Motor neuron (in vitro differentiated cells): ENCODE measurements at regions not wholly inside any gene's neighbourhood (a gene's known extent, or its start where the extent isn't known, plus 50 kb on each side); places are given as distances from the start of the nearest gene placed in this dataset.

Source experiments
- ATAC-seq, 8 experiments: fragments of 200-7000 bp; cut with Tn5 transposase; replicated peaks in 6 of 8; 2 replicates each; pipeline ENCODE4 v1.8.0; 2021; ENCODE audit warnings: mild to moderate bottlenecking in 8 of 8, moderate library complexity in 8 of 8
- H3K27ac ChIP-seq, 2 donors: fragments of 250-450 bp; sonication (Bioruptor Pico); 2 replicates each; pipeline ENCODE4 v1.9.0; 2021; ENCODE audit warnings: antibody characterized with exemption in 2 of 2, mild to moderate bottlenecking in 2 of 2, moderate library complexity in 1 of 2
- H3K4me1 ChIP-seq, 2 donors: fragments of 250-450 bp; sonication (Bioruptor Pico); replicated peaks in 1 of 2; 2 replicates each; pipeline ENCODE4 v1.6.1; 2021; ENCODE audit warnings: antibody characterized with exemption in 2 of 2, mild to moderate bottlenecking in 2 of 2, moderate library complexity in 1 of 2
- H3K4me3 ChIP-seq, 5 donors: fragments of 250-450 bp; sonication (Bioruptor Pico); 2 replicates each; pipeline ENCODE4 v1.9.0; 2021; ENCODE audit warnings: antibody characterized with exemption in 5 of 5, mild to moderate bottlenecking in 5 of 5, moderate library complexity in 4 of 5
- WGBS, 10 experiments: fragments of 450-650 bp; shearing (Covaris generic); methylation state at CpG; one replicate each; pipeline ENCODE4 v1.0.0; 2022; 5-methylcytosine and 5-hydroxymethylcytosine counted together
- in situ Hi-C, 9 experiments: fragments of 400-800 bp; cut with MboI; loops; one replicate each; pipeline ENCODE4 v1.15.0; 2021; ENCODE audit warnings: low sequenced_read_pairs in 9 of 9, low pct_unique_long_range_greater_than_20kb in 2 of 9; ENCODE audit not compliant: unreplicated experiment in 9 of 9

GRCh38 chr11:116454020-116454645 lies 318.7 kb downstream of the BUD13 start:
- Histone ChIP-seq H3K27ac (no peak overlapping the region), H3K4me3 (no peak overlapping the region), H3K4me1 (peaks cover 25 to 27% of the 10 kb centered on the region in 2 donors)
- peak in 3 of 8 experiments; percentile 72 to 73 (median 72) for ATAC-seq
- in situ Hi-C loops = no loop called here
- WGBS, 10 experiments = 0 to 100% (median 63%) methylated on average over 1 to 8 of the region's 9 CpGs

GRCh38 chr11:116452461-116452860 lies 320.3 kb downstream of the BUD13 start:
- Histone ChIP-seq H3K4me3 (no peak overlapping the region), H3K4me1 (peaks cover 10% of the 10 kb centered on the region in 2 donors), H3K27ac (no peak overlapping the region)
- 0 to 83% (median 10%) methylated on average over 1 to 2 of the region's 3 CpGs; no CpG with 5 or more reads in 6 of the 10 experiments for WGBS, 10 experiments
- in situ Hi-C loops = no loop called here
- ATAC-seq = no peak

- ATAC-seq = no peak
- Histone ChIP-seq H3K4me1 (peaks cover 12 to 15% of the 10 kb centered on the region in 2 donors), H3K4me3 (no peak overlapping the region), H3K27ac (no peak overlapping the region)
- in situ Hi-C loops = no loop called here
- 0 to 100% (median 78%) methylated on average over 1 of the region's 1 CpG; no CpG with 5 or more reads in 3 of the 10 experiments for WGBS, 10 experiments
These were observed 323.3 kb downstream of the BUD13 start for GRCh38 chr11:116449522-116449921.

- no peak overlapping the region for H3K4me3 ChIP-seq
- H3K27ac ChIP-seq = no peak overlapping the region
- H3K4me1 ChIP-seq = peaks cover 12 to 15% of the 10 kb centered on the region in 2 donors
- in situ Hi-C loops = no loop called here
- no peak for ATAC-seq
- WGBS, 10 experiments = 8 to 40% (median 21%) methylated on average over 1 to 5 of the region's 5 CpGs
These were observed 326.5 kb downstream of the BUD13 start for GRCh38 chr11:116446048-116446941.

GRCh38 chr11:116445108-116446047 lies 327.4 kb downstream of the BUD13 start:
- no peak overlapping the region for H3K27ac ChIP-seq
- whole genome bisulfite sequencing, 10 experiments = 0 to 100% (median 41%) methylated on average over 1 to 5 of the region's 6 CpGs

GRCh38 chr11:116442238-116442752 lies 330.5 kb downstream of the BUD13 start:
- Histone ChIP-seq H3K4me3 (no peak overlapping the region), H3K4me1 (peaks cover 12 to 29% of the 10 kb centered on the region in 2 donors), H3K27ac (no peak overlapping the region)
- in situ Hi-C loops = no loop called here
- peak in 3 of 8 experiments; percentile 95 to 99 (median 96) for ATAC-seq

More at GRCh38 chr11:116445108-116446047, 327.4 kb downstream of the BUD13 start:
- in situ Hi-C loops = no loop called here
- Histone ChIP-seq H3K4me3 (no peak overlapping the region), H3K4me1 (peaks cover 12 to 15% of the 10 kb centered on the region in 2 donors)
- peak in 3 of 8 experiments; percentile 45 to 60 (median 53) for ATAC-seq

GRCh38 chr11:116439361-116439677 lies 333.5 kb downstream of the BUD13 start:
- Histone ChIP-seq H3K4me1 (peaks cover 7 to 24% of the 10 kb centered on the region in 2 donors), H3K27ac (peak overlapping the region in 1 of 2 donors; percentile 67), H3K4me3 (no peak overlapping the region)
- in situ Hi-C loops = no loop called here
- ATAC-seq = peak in 3 of 8 experiments; percentile 82 to 88 (median 84)

GRCh38 chr11:116438651-116439360 lies 334.0 kb downstream of the BUD13 start:
- in situ Hi-C loops = no loop called here
- Histone ChIP-seq H3K27ac (no peak overlapping the region), H3K4me3 (no peak overlapping the region), H3K4me1 (peaks cover 7 to 24% of the 10 kb centered on the region in 2 donors)
- no peak for ATAC-seq
- 0 to 100% (median 40%) methylated on average over 1 to 3 of the region's 6 CpGs; no CpG with 5 or more reads in 5 of the 10 experiments for WGBS, 10 experiments

- no peak overlapping the region for H3K27ac ChIP-seq
- ATAC-seq = no peak
- 33 to 100% methylated on average over 1 of the region's 2 CpGs; no CpG with 5 or more reads in 8 of the 10 experiments for WGBS, 10 experiments
- no peak overlapping the region for H3K4me3 ChIP-seq
- H3K4me1 ChIP-seq = peaks cover 7 to 24% of the 10 kb centered on the region in 2 donors
- in situ Hi-C loops = no loop called here
These were observed 337.8 kb downstream of the BUD13 start for GRCh38 chr11:116434986-116435385.

- in situ Hi-C loops = no loop called here
- H3K4me1 ChIP-seq = peaks cover 21 to 23% of the 10 kb centered on the region in 2 donors
- no peak overlapping the region for H3K27ac ChIP-seq
- no peak overlapping the region for H3K4me3 ChIP-seq
- WGBS, 10 experiments = 90 to 100% methylated on average over 2 of the region's 9 CpGs; no CpG with 5 or more reads in 8 of the 10 experiments
- no peak for ATAC-seq
These were observed 340.5 kb downstream of the BUD13 start for GRCh38 chr11:116432301-116432700.

GRCh38 chr11:116431842-116432241 lies 340.9 kb downstream of the BUD13 start:
- in situ Hi-C loops = no loop called here
- no peak for ATAC-seq
- Histone ChIP-seq H3K4me3 (no peak overlapping the region), H3K27ac (no peak overlapping the region), H3K4me1 (peaks cover 24 to 26% of the 10 kb centered on the region in 2 donors)
- 17 to 60% (median 52%) methylated on average over 1 of the region's 1 CpG; no CpG with 5 or more reads in 6 of the 10 experiments for WGBS, 10 experiments

GRCh38 chr11:116428638-116428975 lies 344.2 kb downstream of the BUD13 start:
- ATAC-seq = no peak
- peak overlapping the region in 1 of 2 donors; percentile 24 for H3K27ac ChIP-seq
- H3K4me1 ChIP-seq = peaks cover 16 to 17% of the 10 kb centered on the region in 2 donors
- WGBS, 10 experiments = 40 to 100% (median 74%) methylated on average over 1 to 4 of the region's 6 CpGs; no CpG with 5 or more reads in 4 of the 10 experiments
- no peak overlapping the region for H3K4me3 ChIP-seq
- in situ Hi-C loops = no loop called here
